ENCODE measurements at regions not wholly inside any gene's neighbourhood (a gene's known extent, or its start where the extent isn't known, plus 50 kb on each side); places are given as distances from the start of the nearest gene placed in this dataset.

DNA sequence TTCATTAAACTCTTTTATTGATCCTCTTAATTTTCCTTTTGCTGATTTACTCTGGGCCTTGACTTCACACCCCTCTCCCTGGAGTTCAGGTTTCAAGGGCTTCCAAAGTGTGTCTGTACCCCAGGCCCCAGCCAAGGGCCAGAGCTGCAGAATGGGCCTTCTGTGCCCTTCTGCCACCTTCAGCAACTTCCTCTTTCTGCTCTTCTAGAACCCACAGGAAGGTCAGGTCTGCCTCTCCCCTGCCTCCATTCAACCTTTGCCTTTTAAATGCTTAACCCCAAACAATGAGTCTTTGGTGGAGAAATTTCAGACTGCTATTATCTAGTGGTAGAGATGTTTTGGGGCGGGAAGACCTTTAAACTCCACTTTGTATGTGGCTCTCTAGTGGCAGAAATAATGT, 63.1 kb downstream of the TSN start:
- TF ChIP-seq JUND (IDR thresholded peaks at IDR 0.05; ENCODE audit: low read depth), result no peak
- in situ Hi-C loops (cut with HindIII; ENCODE audit: low pct_unique_long_range_greater_than_20kb, low sequenced_read_pairs), result no loop called here
- no peak for DNase-seq (ENCODE audit: low read depth in 1 of 2, low spot score in 1 of 2)

DNA sequence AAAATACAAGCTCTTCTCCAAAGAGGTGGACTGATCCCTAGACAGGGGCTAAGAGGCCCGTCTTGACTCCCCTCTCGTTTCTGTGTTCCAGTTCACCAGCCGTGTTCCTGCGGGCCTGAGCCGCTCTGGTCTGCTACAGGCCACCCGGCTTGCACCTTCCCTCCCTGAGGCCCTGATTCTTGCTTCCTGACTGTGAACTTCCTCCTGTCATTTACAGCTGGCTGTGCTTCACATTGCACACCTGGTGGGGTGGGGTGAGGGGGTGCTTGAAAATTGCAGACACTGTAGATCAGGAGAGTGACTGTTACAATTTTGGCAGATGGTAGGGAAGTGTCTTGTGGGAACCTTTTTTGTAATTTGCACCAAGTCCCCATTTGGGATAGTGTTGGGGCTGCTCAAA, 64.4 kb downstream of the TSN start:
- no peak for DNase-seq (ENCODE audit: low read depth in 1 of 2, low spot score in 1 of 2)

DNA sequence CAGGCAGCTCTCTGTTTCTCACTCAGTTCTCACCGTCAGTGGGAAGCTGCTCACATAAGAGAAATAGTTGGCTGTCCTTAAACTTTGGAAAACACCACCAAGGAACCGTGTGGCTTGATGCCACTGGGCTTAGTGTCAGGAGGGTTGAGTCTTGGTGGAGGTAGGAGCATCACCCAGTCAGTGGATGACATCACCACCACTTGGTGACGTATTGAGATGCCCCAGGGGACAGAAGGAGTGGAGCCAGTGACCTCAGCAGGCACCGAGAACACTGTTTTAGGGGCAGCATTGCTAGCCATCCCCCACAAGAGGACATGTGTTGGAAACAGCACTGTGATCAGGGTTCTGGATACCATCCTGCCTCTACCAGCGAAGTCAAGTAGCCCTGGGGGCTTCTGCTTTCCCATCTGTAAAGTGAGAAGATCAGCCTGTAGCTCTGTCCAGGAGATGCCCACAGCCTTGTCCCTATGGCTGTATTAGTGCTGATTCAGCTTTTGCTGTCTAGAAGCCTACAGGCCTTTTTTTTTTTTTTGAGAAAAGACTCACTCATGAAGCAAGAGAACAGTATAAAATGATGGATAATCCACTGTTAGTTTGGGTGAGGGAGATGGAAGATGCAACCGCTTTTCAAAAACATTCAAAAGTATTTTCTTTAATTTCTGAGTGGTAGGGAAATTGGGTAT, 66.2 kb downstream of the TSN start:
- TF ChIP-seq JUND (IDR thresholded peaks at IDR 0.05; ENCODE audit: low read depth), result no peak
- in situ Hi-C loops (cut with HindIII; ENCODE audit: low pct_unique_long_range_greater_than_20kb, low sequenced_read_pairs), result no loop called here
- no peak for DNase-seq (ENCODE audit: low read depth in 1 of 2, low spot score in 1 of 2)

More for the DNA sequence above, 64.4 kb downstream of the TSN start:
- in situ Hi-C loops (cut with HindIII; ENCODE audit: low pct_unique_long_range_greater_than_20kb, low sequenced_read_pairs), result no loop called here
- TF ChIP-seq JUND (IDR thresholded peaks at IDR 0.05; ENCODE audit: low read depth), result no peak

DNA sequence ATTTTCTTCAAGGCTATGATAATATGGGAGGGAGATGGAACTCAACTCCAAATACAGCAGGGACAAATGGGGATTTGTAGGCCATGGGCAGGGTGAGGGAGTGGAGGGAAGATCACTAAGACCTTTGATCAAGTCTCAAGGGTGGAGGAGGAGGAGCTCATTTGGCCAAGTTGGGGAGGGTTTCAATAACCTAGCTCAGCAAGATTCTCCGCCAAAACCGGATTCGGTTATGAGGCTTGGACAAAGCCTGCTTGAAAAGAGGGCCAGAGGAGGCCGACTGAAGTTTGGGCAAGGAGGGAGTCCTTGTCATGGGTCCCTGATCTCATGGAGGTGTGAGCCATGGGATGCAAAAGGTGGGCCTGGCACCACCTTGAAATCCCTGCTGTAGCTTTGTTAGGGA, 68.8 kb downstream of the TSN start:
- no peak for DNase-seq (ENCODE audit: low read depth in 1 of 2, low spot score in 1 of 2)
- TF ChIP-seq JUND (IDR thresholded peaks at IDR 0.05; ENCODE audit: low read depth), result no peak
- in situ Hi-C loops (cut with HindIII; ENCODE audit: low pct_unique_long_range_greater_than_20kb, low sequenced_read_pairs), result no loop called here

DNA sequence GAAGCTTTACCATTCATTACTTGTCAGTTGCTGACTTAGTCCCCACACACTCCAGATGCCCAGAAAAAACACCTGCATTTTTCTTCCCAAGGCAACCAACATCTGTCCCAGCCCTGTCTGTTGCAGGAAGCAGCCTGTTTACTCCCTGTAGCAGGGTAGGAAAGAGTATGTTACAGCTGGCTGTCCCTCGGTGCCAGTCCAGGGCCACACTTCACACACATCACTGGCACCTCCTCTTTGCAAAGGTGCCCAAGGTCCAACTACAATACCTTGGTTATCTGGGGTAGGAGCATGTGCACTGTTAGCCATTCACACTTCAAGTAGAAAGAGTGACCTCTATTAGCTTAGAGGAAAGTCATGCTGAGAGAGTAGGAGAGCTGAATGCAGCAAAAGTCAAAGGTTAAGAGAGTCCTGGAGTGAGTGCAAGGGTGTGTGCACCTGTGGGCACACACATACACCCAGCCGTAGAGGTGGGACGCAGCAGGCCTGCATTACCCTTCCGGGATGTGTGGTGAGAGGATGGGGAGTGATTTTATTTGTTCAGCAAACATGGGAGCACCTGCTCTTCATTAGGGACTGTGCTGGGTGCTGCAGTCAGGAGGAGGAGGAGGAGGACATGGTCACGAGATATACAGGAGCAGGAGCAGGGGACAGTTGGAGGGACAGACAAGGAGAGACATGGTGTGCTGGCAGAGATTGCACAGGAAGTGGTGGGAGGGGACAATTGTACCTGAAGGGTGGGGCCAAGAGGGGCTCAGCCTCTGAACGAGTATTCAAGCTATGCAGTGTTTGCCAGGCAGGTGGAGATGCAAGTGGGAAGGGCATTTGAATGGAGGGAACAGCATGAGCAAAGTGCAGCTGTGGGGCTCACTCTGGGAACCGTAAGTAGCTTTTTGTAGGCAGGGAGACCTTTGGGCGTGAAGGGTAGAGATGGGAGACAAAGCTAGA, 69.8 kb downstream of the TSN start:
- no peak for TF ChIP-seq JUND (IDR thresholded peaks at IDR 0.05; ENCODE audit: low read depth)
- in situ Hi-C loops (cut with HindIII; ENCODE audit: low pct_unique_long_range_greater_than_20kb, low sequenced_read_pairs), result no loop called here
- no peak for DNase-seq (ENCODE audit: low read depth in 1 of 2, low spot score in 1 of 2)

DNA sequence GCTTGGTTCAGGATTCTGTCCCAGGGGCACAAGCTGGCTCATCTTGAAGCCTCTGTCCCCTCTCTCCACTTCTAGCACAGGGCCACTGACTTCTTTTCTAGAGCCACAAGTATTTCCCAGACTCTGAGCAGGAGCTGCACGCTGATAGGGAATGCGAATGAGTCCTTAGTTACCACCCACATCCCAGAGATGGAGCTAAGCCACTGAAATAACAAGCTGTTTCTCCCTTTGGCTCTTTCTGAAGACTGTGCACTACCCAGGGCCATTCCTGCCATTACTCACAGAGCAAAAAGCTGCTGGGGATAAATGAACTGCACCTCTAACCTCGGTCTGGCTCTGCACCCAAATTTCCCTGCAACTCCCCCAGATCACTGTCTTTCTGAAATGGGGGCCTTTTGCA, 70.6 kb downstream of the TSN start:
- TF ChIP-seq JUND (IDR thresholded peaks at IDR 0.05; ENCODE audit: low read depth), result no peak
- in situ Hi-C loops (cut with HindIII; ENCODE audit: low pct_unique_long_range_greater_than_20kb, low sequenced_read_pairs), result no loop called here
- no peak for DNase-seq (ENCODE audit: low read depth in 1 of 2, low spot score in 1 of 2)

DNA sequence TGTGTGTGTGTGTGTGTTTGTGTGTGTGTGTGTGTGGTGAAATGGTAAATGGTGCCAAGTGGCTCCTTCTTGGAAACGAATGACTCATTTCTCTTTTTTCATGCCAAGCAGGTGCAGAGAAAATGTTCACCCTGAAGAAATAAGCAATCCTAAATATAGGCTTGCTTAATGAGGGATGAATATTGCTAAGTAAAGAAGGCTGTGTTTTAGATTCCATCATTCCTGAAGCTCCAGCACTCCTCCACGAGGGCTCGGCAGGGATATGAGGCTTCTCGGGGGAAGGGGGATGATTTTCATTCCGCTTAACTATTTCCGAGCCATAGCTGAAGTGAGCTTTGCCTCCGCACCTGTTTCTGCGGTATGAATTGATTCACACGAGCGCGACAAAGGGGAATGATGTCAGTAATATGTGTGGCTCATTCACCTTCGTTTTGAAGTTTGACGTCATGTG, 72.9 kb downstream of the TSN start:
- in situ Hi-C loops (cut with HindIII; ENCODE audit: low pct_unique_long_range_greater_than_20kb, low sequenced_read_pairs), result no loop called here
- TF ChIP-seq JUND (IDR thresholded peaks at IDR 0.05; ENCODE audit: low read depth), result no peak
- no peak for DNase-seq (ENCODE audit: low read depth in 1 of 2, low spot score in 1 of 2)

DNA sequence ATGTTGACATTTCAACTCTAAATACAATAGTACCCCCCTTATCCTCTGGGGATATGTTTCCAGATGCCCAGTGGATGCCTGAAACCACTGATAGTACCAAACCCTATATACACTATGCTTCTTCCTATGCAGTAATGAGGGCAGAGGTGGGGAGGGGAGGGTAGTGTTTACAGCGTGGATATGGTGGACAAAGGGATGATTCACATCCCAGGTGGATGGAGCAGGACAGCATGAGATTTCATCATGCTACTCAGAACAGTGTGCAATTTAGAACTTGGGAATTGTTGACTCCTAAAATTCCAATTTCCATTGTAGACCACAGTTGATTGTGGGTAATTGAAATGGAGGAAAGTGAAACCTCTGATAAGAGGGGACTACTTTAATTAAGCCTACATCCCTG, 75.4 kb downstream of the TSN start:
- TF ChIP-seq JUND (IDR thresholded peaks at IDR 0.05; ENCODE audit: low read depth), result no peak

DNA sequence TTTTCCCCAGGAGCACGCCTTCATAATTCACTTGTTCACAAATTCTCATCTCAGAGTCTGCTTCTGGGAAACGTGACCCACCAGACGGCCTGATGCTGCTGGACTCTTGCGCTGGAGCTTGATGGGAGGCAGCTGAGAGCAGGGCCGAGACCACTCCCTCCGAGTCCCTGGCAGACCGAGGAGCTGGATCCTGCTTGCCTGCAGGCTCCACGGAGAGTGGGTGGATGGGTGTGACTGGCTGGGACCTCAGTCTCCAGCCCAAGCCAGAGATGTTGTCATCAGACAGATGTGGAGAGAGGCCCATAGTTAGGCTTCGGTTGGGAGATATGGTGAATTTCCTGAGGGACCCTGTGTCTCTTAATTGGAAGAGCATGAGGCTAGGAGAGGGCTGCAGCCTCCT, 76.4 kb downstream of the TSN start:
- no peak for TF ChIP-seq JUND (IDR thresholded peaks at IDR 0.05; ENCODE audit: low read depth)
- in situ Hi-C loops (cut with HindIII; ENCODE audit: low pct_unique_long_range_greater_than_20kb, low sequenced_read_pairs), result no loop called here
- DNase-seq (ENCODE audit: low read depth in 1 of 2, low spot score in 1 of 2), result no peak

More for the DNA sequence above, 75.4 kb downstream of the TSN start:
- in situ Hi-C loops (cut with HindIII; ENCODE audit: low pct_unique_long_range_greater_than_20kb, low sequenced_read_pairs), result no loop called here
- DNase-seq (ENCODE audit: low read depth in 1 of 2, low spot score in 1 of 2), result no peak

DNA sequence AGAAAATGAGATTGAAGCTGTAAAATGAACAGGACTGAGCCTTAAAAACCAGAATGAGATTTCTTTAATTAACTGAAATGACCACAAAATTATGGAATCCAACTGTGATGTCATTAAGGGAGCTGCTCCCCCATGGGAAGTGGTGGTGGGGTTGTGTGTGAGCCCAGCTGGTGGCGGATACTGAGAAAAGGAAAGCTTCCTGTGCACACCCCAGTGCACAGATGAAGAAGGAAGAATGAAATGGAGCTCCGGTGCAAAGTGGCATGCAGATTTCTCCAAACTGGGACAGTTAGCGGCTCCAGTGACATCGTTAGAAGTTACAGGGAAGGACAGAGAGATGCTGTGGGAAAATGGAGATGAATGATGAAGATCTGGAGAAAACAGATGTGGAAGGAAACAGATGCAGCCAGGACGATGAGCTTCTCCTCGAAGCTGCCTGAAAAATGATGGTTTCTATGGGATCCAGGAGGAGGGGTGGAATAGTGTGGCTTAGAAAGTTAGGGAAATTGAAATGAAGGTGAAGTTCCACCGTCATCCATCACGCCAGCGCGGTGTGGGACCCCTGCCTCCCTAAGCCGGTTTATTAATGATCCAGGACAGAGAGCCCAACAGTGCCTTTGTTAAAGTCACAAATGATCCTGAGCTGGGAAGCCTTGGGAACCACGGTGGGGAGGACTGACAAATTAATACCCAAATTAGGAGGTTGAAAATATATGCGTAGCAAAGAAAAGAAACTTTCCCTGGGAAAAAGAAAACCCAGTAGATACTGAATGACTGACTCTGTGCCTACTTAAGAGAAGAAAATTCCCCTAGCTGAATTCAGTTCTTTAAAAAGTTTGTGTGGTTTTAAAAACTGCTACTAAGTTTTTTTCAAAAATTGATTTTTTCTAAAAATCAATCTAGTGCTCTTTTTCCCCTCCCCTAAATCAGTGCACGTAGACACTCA, 77.2 kb downstream of the TSN start:
- TF ChIP-seq JUND (IDR thresholded peaks at IDR 0.05; ENCODE audit: low read depth), result no peak

DNA sequence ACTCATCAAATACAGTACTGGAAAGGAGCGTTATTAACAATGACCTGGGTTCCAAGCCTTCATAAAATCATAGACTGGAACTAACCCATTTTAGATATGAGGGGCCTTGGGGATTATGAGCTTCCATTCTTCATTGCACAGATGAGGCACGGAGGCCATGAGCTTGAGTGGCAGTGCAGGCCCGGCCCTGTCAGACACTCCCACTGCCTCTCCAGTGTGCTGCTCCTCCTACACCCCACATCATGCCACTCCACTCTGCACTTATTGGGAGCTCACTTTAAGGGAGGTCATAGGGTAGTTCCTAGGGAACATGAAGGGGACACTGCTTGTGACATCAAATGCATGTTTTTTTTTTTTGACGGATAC, 77.9 kb downstream of the TSN start:
- in situ Hi-C loops (cut with HindIII; ENCODE audit: low pct_unique_long_range_greater_than_20kb, low sequenced_read_pairs), result no loop called here
- DNase-seq (ENCODE audit: low read depth in 1 of 2, low spot score in 1 of 2), result no peak
- TF ChIP-seq JUND (IDR thresholded peaks at IDR 0.05; ENCODE audit: low read depth), result no peak

More for the DNA sequence above, 77.2 kb downstream of the TSN start:
- in situ Hi-C loops (cut with HindIII; ENCODE audit: low pct_unique_long_range_greater_than_20kb, low sequenced_read_pairs), result no loop called here
- no peak for DNase-seq (ENCODE audit: low read depth in 1 of 2, low spot score in 1 of 2)

DNA sequence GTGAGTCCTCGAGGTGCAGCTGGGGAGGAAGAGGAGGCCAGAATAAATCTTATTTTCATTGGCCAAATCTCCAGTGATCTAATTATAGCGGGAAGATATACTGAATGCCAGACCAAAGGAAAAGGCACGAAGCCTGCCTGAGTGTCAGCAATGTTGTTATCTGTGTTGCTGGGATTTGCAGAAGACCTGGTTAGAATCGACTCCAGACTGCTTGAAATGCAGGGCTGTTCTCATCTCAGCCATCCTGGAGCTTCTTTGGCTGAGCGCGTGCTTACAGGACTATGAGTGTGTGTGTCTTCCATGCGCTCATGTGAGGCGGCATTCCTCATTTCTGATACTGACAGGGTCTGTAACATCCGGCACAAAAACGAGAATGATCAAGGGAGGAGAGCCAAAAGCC, 81.2 kb downstream of the TSN start:
- DNase-seq (ENCODE audit: low read depth in 1 of 2, low spot score in 1 of 2), result no peak
- TF ChIP-seq JUND (IDR thresholded peaks at IDR 0.05; ENCODE audit: low read depth), result no peak
- in situ Hi-C loops (cut with HindIII; ENCODE audit: low pct_unique_long_range_greater_than_20kb, low sequenced_read_pairs), result no loop called here

All from T47D (cell line).